ENCODE measurements at regions not wholly inside any gene's neighbourhood (a gene's known extent, or its start where the extent isn't known, plus 50 kb on each side); places are given as distances from the start of the nearest gene placed in this dataset.

GRCh38 chr5:167230414-167230813 is 1061.0 kb upstream of the WWC1 start:
- no peak for TF ChIP-seq CTCF (IDR thresholded peaks at IDR 0.05; ENCODE audit: extremely low read depth, insufficient read depth, missing control alignments)
- in situ Hi-C loops (cut with MboI; ENCODE audit: low pct_unique_long_range_greater_than_20kb, low sequenced_read_pairs, unreplicated experiment): no loop called here

GRCh38 chr5:167232675-167233311 is 1058.7 kb upstream of the WWC1 start:
- TF ChIP-seq CTCF (IDR thresholded peaks at IDR 0.05; ENCODE audit: extremely low read depth, insufficient read depth, missing control alignments): no peak
- DNase-seq (ENCODE audit: low spot score): no peak
- in situ Hi-C loops (cut with MboI; ENCODE audit: low pct_unique_long_range_greater_than_20kb, low sequenced_read_pairs, unreplicated experiment): no loop called here

More at GRCh38 chr5:167230414-167230813, 1061.0 kb upstream of the WWC1 start:
- no peak for DNase-seq (ENCODE audit: low spot score)

GRCh38 chr5:167233507-167234220 is 1057.8 kb upstream of the WWC1 start:
- in situ Hi-C loops (cut with MboI; ENCODE audit: low pct_unique_long_range_greater_than_20kb, low sequenced_read_pairs, unreplicated experiment): no loop called here
- TF ChIP-seq CTCF (IDR thresholded peaks at IDR 0.05; ENCODE audit: extremely low read depth, insufficient read depth, missing control alignments): no peak

GRCh38 chr5:167241436-167242067 is 1049.9 kb upstream of the WWC1 start:
- in situ Hi-C loops (cut with MboI; ENCODE audit: low pct_unique_long_range_greater_than_20kb, low sequenced_read_pairs, unreplicated experiment): no loop called here
- DNase-seq (ENCODE audit: low spot score): no peak
- no peak for TF ChIP-seq CTCF (IDR thresholded peaks at IDR 0.05; ENCODE audit: extremely low read depth, insufficient read depth, missing control alignments)

More at GRCh38 chr5:167233507-167234220, 1057.8 kb upstream of the WWC1 start:
- no peak for DNase-seq (ENCODE audit: low spot score)

GRCh38 chr5:167242701-167243100 is 1048.7 kb upstream of the WWC1 start:
- in situ Hi-C loops (cut with MboI; ENCODE audit: low pct_unique_long_range_greater_than_20kb, low sequenced_read_pairs, unreplicated experiment): no loop called here
- no peak for TF ChIP-seq CTCF (IDR thresholded peaks at IDR 0.05; ENCODE audit: extremely low read depth, insufficient read depth, missing control alignments)
- no peak for DNase-seq (ENCODE audit: low spot score)

- DNase-seq (ENCODE audit: low spot score): no peak
- no peak for TF ChIP-seq CTCF (IDR thresholded peaks at IDR 0.05; ENCODE audit: extremely low read depth, insufficient read depth, missing control alignments)
- in situ Hi-C loops (cut with MboI; ENCODE audit: low pct_unique_long_range_greater_than_20kb, low sequenced_read_pairs, unreplicated experiment): no loop called here
These were observed 1048.0 kb upstream of the WWC1 start for GRCh38 chr5:167243463-167243862.
